ENCODE measurements at regions not wholly inside any gene's neighbourhood (a gene's known extent, or its start where the extent isn't known, plus 50 kb on each side); places are given as distances from the start of the nearest gene placed in this dataset.

DNA sequence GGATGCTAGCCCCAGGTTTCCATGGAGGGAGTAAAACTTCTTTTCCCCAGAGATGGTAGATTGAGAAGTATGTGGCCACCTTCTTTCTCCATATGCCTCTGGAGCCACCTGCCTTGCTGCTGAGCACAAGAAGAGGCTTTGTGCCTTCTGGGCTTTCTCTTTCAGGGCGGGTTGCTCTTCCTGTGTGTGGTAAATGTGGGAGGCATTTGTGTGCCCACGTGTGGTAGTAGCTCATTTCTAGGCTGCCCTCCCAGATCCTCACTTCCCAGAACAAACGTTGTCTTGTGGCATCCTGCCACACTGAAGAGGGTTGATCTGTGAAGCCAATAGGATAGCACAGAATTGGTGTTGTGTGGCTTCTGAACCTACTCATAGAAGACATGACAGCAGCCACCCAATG, 342.0 kb upstream of the PODXL start:
- TF ChIP-seq, protein P1, sequence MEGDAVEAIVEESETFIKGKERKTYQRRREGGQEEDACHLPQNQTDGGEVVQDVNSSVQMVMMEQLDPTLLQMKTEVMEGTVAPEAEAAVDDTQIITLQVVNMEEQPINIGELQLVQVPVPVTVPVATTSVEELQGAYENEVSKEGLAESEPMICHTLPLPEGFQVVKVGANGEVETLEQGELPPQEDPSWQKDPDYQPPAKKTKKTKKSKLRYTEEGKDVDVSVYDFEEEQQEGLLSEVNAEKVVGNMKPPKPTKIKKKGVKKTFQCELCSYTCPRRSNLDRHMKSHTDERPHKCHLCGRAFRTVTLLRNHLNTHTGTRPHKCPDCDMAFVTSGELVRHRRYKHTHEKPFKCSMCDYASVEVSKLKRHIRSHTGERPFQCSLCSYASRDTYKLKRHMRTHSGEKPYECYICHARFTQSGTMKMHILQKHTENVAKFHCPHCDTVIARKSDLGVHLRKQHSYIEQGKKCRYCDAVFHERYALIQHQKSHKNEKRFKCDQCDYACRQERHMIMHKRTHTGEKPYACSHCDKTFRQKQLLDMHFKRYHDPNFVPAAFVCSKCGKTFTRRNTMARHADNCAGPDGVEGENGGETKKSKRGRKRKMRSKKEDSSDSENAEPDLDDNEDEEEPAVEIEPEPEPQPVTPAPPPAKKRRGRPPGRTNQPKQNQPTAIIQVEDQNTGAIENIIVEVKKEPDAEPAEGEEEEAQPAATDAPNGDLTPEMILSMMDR (IDR thresholded peaks at IDR 0.05; ENCODE audit: low read depth, low read length, poor library complexity, severe bottlenecking), result no peak
- TF ChIP-seq EZH2phosphoT487 (IDR thresholded peaks at IDR 0.05; ENCODE audit: borderline replicate concordance, low read length), result no peak
- Histone ChIP-seq H3K36me3 (ENCODE audit: control insufficient read depth, low read length) (no peaks in the 10 kb centered on the region), H3K4me1 (ENCODE audit: control insufficient read depth, low read length) (no peaks in the 10 kb centered on the region), H3K79me2 (ENCODE audit: control insufficient read depth, low read length) (no peaks in the 10 kb centered on the region), H4K20me1 (ENCODE audit: control insufficient read depth, insufficient read depth, low read depth, low read length) (no peaks in the 10 kb centered on the region), H3K4me2 (ENCODE audit: low read length) (no peak overlapping the region), H3K9me3 (ENCODE audit: control insufficient read depth, insufficient read depth, low read length) (peaks cover 2% of the 10 kb centered on the region; the same call in 1 of the 2 replicates), H3K9me2 (replicated peaks; ENCODE audit: control insufficient read depth, low read length) (no peaks in the 10 kb centered on the region), H3F3A (ENCODE audit: control insufficient read depth, insufficient read depth) (no peaks in the 10 kb centered on the region), H3K4me3 (ENCODE audit: low read length) (no peak overlapping the region), H3K27me3 (ENCODE audit: control insufficient read depth, low read length) (no peaks in the 10 kb centered on the region), H3K27ac (ENCODE audit: low read depth, low read length) (no peak overlapping the region)

DNA sequence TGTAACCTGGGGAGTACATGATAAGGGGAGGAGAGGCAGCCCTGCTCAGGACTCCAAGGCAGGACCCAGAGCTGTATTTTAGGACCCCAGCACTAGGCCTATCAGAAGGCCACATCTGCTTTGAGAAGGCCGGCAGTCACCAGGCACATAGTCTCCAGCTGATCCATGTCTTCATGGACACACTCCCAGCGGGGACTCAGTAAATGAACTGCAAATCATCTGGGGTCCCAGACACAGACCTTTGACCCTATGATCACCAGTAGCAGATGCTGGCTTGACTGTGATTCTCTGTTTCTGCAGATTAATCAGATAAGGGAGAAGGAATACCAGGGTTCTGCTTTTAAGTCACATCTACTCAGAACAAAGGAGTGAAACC, 341.4 kb upstream of the PODXL start:
- TF ChIP-seq EZH2phosphoT487 (IDR thresholded peaks at IDR 0.05; ENCODE audit: borderline replicate concordance, low read length), result no peak
- TF ChIP-seq, protein P1 (IDR thresholded peaks at IDR 0.05; ENCODE audit: low read depth, low read length, poor library complexity, severe bottlenecking), result no peak
- no peaks in the 10 kb centered on the region for H3K36me3 ChIP-seq (ENCODE audit: control insufficient read depth, low read length)
- no peaks in the 10 kb centered on the region for H4K20me1 ChIP-seq (ENCODE audit: control insufficient read depth, insufficient read depth, low read depth, low read length)
- H3K4me3 ChIP-seq (ENCODE audit: low read length), result no peak overlapping the region
- H3K27me3 ChIP-seq (ENCODE audit: control insufficient read depth, low read length), result no peaks in the 10 kb centered on the region
- H3F3A ChIP-seq (ENCODE audit: control insufficient read depth, insufficient read depth), result no peaks in the 10 kb centered on the region
- no peaks in the 10 kb centered on the region for H3K4me1 ChIP-seq (ENCODE audit: control insufficient read depth, low read length)
- no peaks in the 10 kb centered on the region for H3K9me2 ChIP-seq (replicated peaks; ENCODE audit: control insufficient read depth, low read length)
- no peak overlapping the region for H3K27ac ChIP-seq (ENCODE audit: low read depth, low read length)
- no peaks in the 10 kb centered on the region for H3K9me3 ChIP-seq (ENCODE audit: control insufficient read depth, insufficient read depth, low read length)
- no peaks in the 10 kb centered on the region for H3K79me2 ChIP-seq (ENCODE audit: control insufficient read depth, low read length)
- no peak overlapping the region for H3K4me2 ChIP-seq (ENCODE audit: low read length)

DNA sequence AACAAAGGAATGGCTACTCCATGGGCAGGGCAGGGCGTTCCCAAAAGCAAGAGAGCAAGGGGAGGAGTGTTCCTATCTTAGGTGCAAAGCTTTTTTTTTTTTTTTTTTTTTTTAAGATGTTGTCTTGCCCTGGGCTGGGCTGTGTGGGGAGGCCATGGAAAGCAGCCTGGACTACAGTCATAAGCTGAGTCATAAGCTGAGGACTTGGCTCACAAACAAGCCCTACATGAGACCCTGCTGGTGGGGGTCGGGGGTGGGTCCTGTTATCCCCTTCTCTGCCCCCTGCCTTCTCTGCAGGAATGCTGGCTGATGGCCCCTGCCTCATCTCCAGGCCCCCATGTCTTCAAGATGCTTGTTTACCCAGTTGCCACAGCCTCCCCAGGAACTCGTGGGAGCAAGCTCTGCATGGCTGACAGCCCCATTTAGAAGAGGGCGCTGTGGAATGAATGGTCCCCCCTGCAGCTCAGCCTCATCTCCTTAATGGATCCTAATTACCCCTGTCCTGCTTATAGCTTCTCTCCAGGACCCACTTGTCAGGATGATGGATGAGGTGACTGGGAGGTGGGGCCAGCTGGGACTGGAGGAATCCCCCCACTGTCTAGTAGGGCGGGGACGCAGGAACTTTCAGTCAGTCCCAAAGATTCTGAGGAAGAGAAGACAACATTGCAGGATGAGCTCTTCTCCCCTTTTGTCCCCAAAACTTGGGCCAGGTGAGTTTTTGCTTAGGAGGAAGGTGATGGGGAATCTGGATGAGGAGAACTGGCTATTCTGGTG, 340.8 kb upstream of the PODXL start:
- TF ChIP-seq, protein P1 (IDR thresholded peaks at IDR 0.05; ENCODE audit: low read depth, low read length, poor library complexity, severe bottlenecking), result no peak
- TF ChIP-seq EZH2phosphoT487 (IDR thresholded peaks at IDR 0.05; ENCODE audit: borderline replicate concordance, low read length), result no peak
- H4K20me1 ChIP-seq (ENCODE audit: control insufficient read depth, insufficient read depth, low read depth, low read length), result no peaks in the 10 kb centered on the region
- no peaks in the 10 kb centered on the region for H3K9me2 ChIP-seq (replicated peaks; ENCODE audit: control insufficient read depth, low read length)
- H3K4me1 ChIP-seq (ENCODE audit: control insufficient read depth, low read length), result no peaks in the 10 kb centered on the region
- no peak overlapping the region for H3K4me3 ChIP-seq (ENCODE audit: low read length)
- no peak overlapping the region for H3K27ac ChIP-seq (ENCODE audit: low read depth, low read length)
- H3K36me3 ChIP-seq (ENCODE audit: control insufficient read depth, low read length), result no peaks in the 10 kb centered on the region
- H3K4me2 ChIP-seq (ENCODE audit: low read length), result no peak overlapping the region
- H3K9me3 ChIP-seq (ENCODE audit: control insufficient read depth, insufficient read depth, low read length), result no peaks in the 10 kb centered on the region
- no peaks in the 10 kb centered on the region for H3K79me2 ChIP-seq (ENCODE audit: control insufficient read depth, low read length)
- H3F3A ChIP-seq (ENCODE audit: control insufficient read depth, insufficient read depth), result no peaks in the 10 kb centered on the region
- H3K27me3 ChIP-seq (ENCODE audit: control insufficient read depth, low read length), result no peaks in the 10 kb centered on the region
